ENCODE measurements at regions not wholly inside any gene's neighbourhood (a gene's known extent, or its start where the extent isn't known, plus 50 kb on each side); places are given as distances from the start of the nearest gene placed in this dataset.

GRCh38 chr9:106799152-106799551 lies 63.8 kb upstream of the ZNF462 start:
- no peak overlapping the region for H3K4me3 ChIP-seq (ENCODE audit: low read depth, low read length)
- no peak for TF ChIP-seq CTCF (IDR thresholded peaks at IDR 0.05; ENCODE audit: low read depth, low read length, missing control alignments)
- DNase-seq (ENCODE audit: low read depth) = no peak

- TF ChIP-seq CTCF (IDR thresholded peaks at IDR 0.05; ENCODE audit: low read depth, low read length, missing control alignments) = no peak
- DNase-seq (ENCODE audit: low read depth) = no peak
Measured at GRCh38 chr9:106800701-106801270, 62.2 kb upstream of the ZNF462 start.

GRCh38 chr9:106801816-106802215 lies 61.1 kb upstream of the ZNF462 start:
- DNase-seq (ENCODE audit: low read depth) = no peak
- no peak for TF ChIP-seq CTCF (IDR thresholded peaks at IDR 0.05; ENCODE audit: low read depth, low read length, missing control alignments)

More at GRCh38 chr9:106800701-106801270, 62.2 kb upstream of the ZNF462 start:
- H3K4me3 ChIP-seq (ENCODE audit: low read depth, low read length) = no peak overlapping the region

More at GRCh38 chr9:106801816-106802215, 61.1 kb upstream of the ZNF462 start:
- no peak overlapping the region for H3K4me3 ChIP-seq (ENCODE audit: low read depth, low read length)

Measured in GM12864 (cell line).